OCI-LY7 (cell line): ENCODE measurements at regions not wholly inside any gene's neighbourhood (a gene's known extent, or its start where the extent isn't known, plus 50 kb on each side); places are given as distances from the start of the nearest gene placed in this dataset.
"Not testable (repeated sequence)": the region's sequence is repeated elsewhere in the genome, so short reads cannot be mapped to it uniquely, and the experiment has no call there.

Source experiments
- CTCF ChIP-seq: fragments of 200-600 bp; sonication (generic); conservative IDR thresholded peaks from 2 replicates; pipeline ENCODE4 v1.5.1; 2014; ENCODE audit warnings: mild to moderate bottlenecking, antibody characterized with exemption, low read length, moderate library complexity, mixed read lengths
- EZH2phosphoT487 ChIP-seq: fragments of 200-600 bp; sonication (generic); IDR thresholded peaks from 2 replicates; pipeline ENCODE4 v1.6.1; 2018; ENCODE audit warnings: low read depth, borderline replicate concordance, mild to moderate bottlenecking, mixed run types, antibody characterized with exemption, low read length, moderate library complexity, mixed read lengths

GRCh38 chr1:206408371-206409288 is 61.6 kb upstream of the IKBKE start:
- not testable (repeated sequence) for TF ChIP-seq CTCF, EZH2phosphoT487
